K562 (cell line): ENCODE measurements at regions not wholly inside any gene's neighbourhood (a gene's known extent, or its start where the extent isn't known, plus 50 kb on each side); places are given as distances from the start of the nearest gene placed in this dataset.

ENCODE experiments used
- E4F1 ChIP-seq: fragments of 250-450 bp; sonication (Bioruptor Pico); IDR thresholded peaks from 2 replicates; pipeline ENCODE4 v1.5.0; 2021; ENCODE audit warnings: mild to moderate bottlenecking, borderline replicate concordance
- EHMT2 ChIP-seq: fragments of 450-650 bp; IDR thresholded peaks from 2 replicates; pipeline ENCODE4 v1.6.1; 2018; ENCODE audit warnings: antibody characterized with exemption
- ETV6 ChIP-seq, 3 experiments: fragments of 150-350 bp in 1 of 3; sonication (generic) in 1 of 3; formaldehyde crosslinking in 1 of 3; IDR thresholded peaks; 2 replicates each; pipeline versions ENCODE4 v1.6.1 to v1.8.0; 2014 to 2022; ENCODE audit warnings: borderline replicate concordance in 2 of 3, low read depth in 2 of 3, antibody characterized with exemption in 1 of 3, low read length in 1 of 3, mild to moderate bottlenecking in 1 of 3, missing genetic modification reagents in 1 of 3
- FOXO4 ChIP-seq: fragments of 450-650 bp; formaldehyde crosslinking; IDR thresholded peaks from 2 replicates; pipeline ENCODE4 v1.4.0; 2020; ENCODE audit warnings: mild to moderate bottlenecking, moderate library complexity
- NR2F6 ChIP-seq: fragments of 450-650 bp; formaldehyde crosslinking; IDR thresholded peaks from 2 replicates; pipeline ENCODE4 v1.4.0; 2020; ENCODE audit warnings: mild to moderate bottlenecking
- TFAM ChIP-seq: fragments of 250-450 bp; sonication (Bioruptor Pico); conservative IDR thresholded peaks from 2 replicates; pipeline ENCODE4 v1.5.0; 2021; ENCODE audit warnings: mild to moderate bottlenecking, moderate library complexity
- ZBTB49 ChIP-seq: sonication (generic); formaldehyde crosslinking; IDR thresholded peaks from 2 replicates; pipeline ENCODE4 v1.8.0; 2022; ENCODE audit warnings: missing genetic modification reagents, mild to moderate bottlenecking, borderline replicate concordance
- TF ChIP-seq, protein P1 (sequence below), 3 experiments: IDR thresholded peaks in 2 of 3; conservative IDR thresholded peaks in 1 of 3; 2 replicates each; pipeline ENCODE4 v1.5.1; 2011 to 2012; ENCODE audit warnings: low read length in 3 of 3, mild to moderate bottlenecking in 3 of 3, control low read depth in 2 of 3, improper control_type of control experiment in 1 of 3, inconsistent platforms in 1 of 3, low read depth in 1 of 3, mixed read lengths in 1 of 3, moderate library complexity in 1 of 3; ENCODE audit not compliant: insufficient read depth in 2 of 3

- TF ChIP-seq FOXO4 (CRISPR knock-in tag) (no peak), EHMT2 (no peak), E4F1 (no peak), ETV6 (IDR thresholded peaks at IDR 0.05; ENCODE audit: borderline replicate concordance in 1 of 2, low read depth in 2 of 2, low read length in 1 of 2) (no peak), ETV6 (CRISPR knock-in tag; IDR thresholded peaks at IDR 0.05; ENCODE audit: borderline replicate concordance) (no peak), TFAM (no peak), ZBTB49 (CRISPR knock-in tag) (no peak), NR2F6 (no peak)
- TF ChIP-seq, protein P1, sequence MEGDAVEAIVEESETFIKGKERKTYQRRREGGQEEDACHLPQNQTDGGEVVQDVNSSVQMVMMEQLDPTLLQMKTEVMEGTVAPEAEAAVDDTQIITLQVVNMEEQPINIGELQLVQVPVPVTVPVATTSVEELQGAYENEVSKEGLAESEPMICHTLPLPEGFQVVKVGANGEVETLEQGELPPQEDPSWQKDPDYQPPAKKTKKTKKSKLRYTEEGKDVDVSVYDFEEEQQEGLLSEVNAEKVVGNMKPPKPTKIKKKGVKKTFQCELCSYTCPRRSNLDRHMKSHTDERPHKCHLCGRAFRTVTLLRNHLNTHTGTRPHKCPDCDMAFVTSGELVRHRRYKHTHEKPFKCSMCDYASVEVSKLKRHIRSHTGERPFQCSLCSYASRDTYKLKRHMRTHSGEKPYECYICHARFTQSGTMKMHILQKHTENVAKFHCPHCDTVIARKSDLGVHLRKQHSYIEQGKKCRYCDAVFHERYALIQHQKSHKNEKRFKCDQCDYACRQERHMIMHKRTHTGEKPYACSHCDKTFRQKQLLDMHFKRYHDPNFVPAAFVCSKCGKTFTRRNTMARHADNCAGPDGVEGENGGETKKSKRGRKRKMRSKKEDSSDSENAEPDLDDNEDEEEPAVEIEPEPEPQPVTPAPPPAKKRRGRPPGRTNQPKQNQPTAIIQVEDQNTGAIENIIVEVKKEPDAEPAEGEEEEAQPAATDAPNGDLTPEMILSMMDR (IDR thresholded peaks at IDR 0.05 in 2 of 3, conservative IDR thresholded peaks at IDR 0.05 in 1 of 3; ENCODE audit: insufficient read depth in 2 of 3, low read depth in 1 of 3, low read length in 3 of 3) = no peak
Measured at GRCh38 chr12:42742716-42743115, 153.2 kb upstream of the PRICKLE1 start.
